ENCODE measurements at regions not wholly inside any gene's neighbourhood (a gene's known extent, or its start where the extent isn't known, plus 50 kb on each side); places are given as distances from the start of the nearest gene placed in this dataset.
"Not testable (repeated sequence)": the region's sequence is repeated elsewhere in the genome, so short reads cannot be mapped to it uniquely, and the experiment has no call there.

DNA sequence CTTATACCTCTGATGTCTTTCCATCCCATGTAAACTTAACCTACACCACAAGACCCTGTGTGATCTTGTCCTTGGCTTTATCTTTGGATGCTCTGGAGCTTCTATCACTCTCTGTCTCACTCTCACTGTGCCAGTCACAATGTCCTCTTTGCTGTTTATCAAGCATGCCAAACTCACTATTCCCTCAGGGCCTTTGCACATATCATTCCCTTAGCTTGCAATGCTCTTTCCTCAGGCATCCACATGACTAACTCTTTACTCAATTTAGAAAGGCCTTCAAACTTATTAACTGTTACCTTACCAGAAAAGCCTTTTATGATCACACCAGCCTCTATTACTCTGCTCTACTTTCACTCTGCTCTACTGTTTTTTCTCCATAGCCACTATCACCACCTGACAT, 354.1 kb downstream of the RFC3 start:
- no peak overlapping the region for H3K4me3 Mint-ChIP-seq
- CTCF ChIA-PET: no interaction called here
- POLR2A ChIA-PET: no interaction called here

DNA sequence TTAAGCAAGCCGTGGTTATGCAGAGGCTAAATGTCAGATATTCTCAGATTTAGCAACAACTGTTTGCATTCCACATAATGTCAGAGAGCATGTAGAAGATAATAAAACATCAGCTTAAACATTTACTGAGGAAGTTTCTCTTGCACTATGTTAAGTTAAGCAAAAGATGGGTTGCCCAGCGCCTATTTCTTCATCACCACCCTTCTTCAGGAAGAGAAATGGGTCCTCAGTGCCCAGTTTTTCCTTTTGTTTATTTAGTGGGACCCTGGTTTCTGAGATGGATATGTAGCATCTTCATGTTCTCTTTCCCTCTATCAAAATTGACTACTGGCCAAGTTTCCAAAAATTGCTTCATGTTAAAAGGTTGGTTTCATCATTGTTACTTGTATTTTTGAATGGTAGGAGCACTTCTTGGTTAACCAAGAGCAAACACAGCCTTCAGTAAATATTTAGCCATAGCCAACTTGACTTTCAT, 356.8 kb downstream of the RFC3 start:
- H3K4me3 Mint-ChIP-seq: no peak overlapping the region

More for the DNA sequence above, 354.1 kb downstream of the RFC3 start:
- H3K9me3 ChIP-seq (ENCODE audit: low read length): no peaks in the 10 kb centered on the region
- Mint-ChIP-seq H3K27me3 (no peaks in the 10 kb centered on the region), H3K36me3 (no peaks in the 10 kb centered on the region), H3K27ac (peak overlapping the region in 1 of 8 donors; percentile 21), H3K4me1 (no peaks in the 10 kb centered on the region), H3K9me3 (peaks cover 0 to 2% (median 0%) of the 10 kb centered on the region in 5 donors)
- H3K4me1 ChIP-seq (ENCODE audit: insufficient read depth, low read length): no peaks in the 10 kb centered on the region
- no peak overlapping the region for H3K27ac ChIP-seq (ENCODE audit: low read depth, low read length)
- DNase-seq: no peak
- no peaks in the 10 kb centered on the region for H3K27me3 ChIP-seq (ENCODE audit: insufficient read depth, low read length, poor library complexity, severe bottlenecking)
- no peak overlapping the region for H3K4me3 ChIP-seq (ENCODE audit: low read length)
- no peaks in the 10 kb centered on the region for H3K36me3 ChIP-seq (ENCODE audit: insufficient read depth, low read length)

DNA sequence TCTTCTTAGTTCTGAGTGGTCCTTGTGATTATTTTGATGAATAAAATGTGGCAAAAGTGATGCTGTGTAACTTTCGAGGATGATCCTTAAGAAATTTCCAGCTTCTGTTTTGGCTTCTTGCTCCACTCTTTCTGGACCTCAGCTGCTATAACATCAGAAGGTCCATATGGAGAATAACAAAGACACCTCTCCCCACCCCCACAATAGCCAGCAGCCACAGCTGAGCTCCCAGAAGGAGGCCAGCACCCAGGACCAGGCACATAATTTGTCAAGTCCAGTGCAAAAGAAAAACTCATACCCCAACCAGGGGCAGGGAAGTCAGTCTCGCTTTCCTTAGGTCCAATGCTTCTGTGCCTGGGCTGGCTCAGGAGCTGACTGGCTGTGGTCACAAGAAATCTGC, 357.6 kb downstream of the RFC3 start:
- CTCF ChIA-PET: no interaction called here
- no peaks in the 10 kb centered on the region for H3K27me3 ChIP-seq (ENCODE audit: insufficient read depth, low read length, poor library complexity, severe bottlenecking)
- Mint-ChIP-seq H3K9me3 (peaks cover 0 to 2% (median 0%) of the 10 kb centered on the region in 5 donors), H3K4me1 (no peaks in the 10 kb centered on the region), H3K27ac (no peak overlapping the region), H3K36me3 (no peaks in the 10 kb centered on the region), H3K4me3 (no peak overlapping the region), H3K27me3 (no peaks in the 10 kb centered on the region)
- H3K4me1 ChIP-seq (ENCODE audit: insufficient read depth, low read length): no peaks in the 10 kb centered on the region
- no peak overlapping the region for H3K4me3 ChIP-seq (ENCODE audit: low read length)
- no peaks in the 10 kb centered on the region for H3K36me3 ChIP-seq (ENCODE audit: insufficient read depth, low read length)
- H3K27ac ChIP-seq (ENCODE audit: low read depth, low read length): no peak overlapping the region
- H3K9me3 ChIP-seq (ENCODE audit: low read length): no peaks in the 10 kb centered on the region
- POLR2A ChIA-PET: no interaction called here
- DNase-seq: no peak

More for the DNA sequence above, 356.8 kb downstream of the RFC3 start:
- H3K27ac Mint-ChIP-seq: no peak overlapping the region
- Histone ChIP-seq H3K27ac (ENCODE audit: low read depth, low read length) (no peak overlapping the region), H3K27me3 (ENCODE audit: insufficient read depth, low read length, poor library complexity, severe bottlenecking) (no peaks in the 10 kb centered on the region), H3K4me1 (ENCODE audit: insufficient read depth, low read length) (no peaks in the 10 kb centered on the region), H3K4me3 (ENCODE audit: low read length) (no peak overlapping the region), H3K9me3 (ENCODE audit: low read length) (no peaks in the 10 kb centered on the region), H3K36me3 (ENCODE audit: insufficient read depth, low read length) (no peaks in the 10 kb centered on the region)
- H3K4me1 Mint-ChIP-seq: no peaks in the 10 kb centered on the region
- H3K27me3 Mint-ChIP-seq: no peaks in the 10 kb centered on the region
- peaks cover 0 to 2% (median 0%) of the 10 kb centered on the region in 5 donors for H3K9me3 Mint-ChIP-seq
- ChIA-PET CTCF (no interaction called here), POLR2A (no interaction called here)
- H3K36me3 Mint-ChIP-seq: no peaks in the 10 kb centered on the region
- no peak for DNase-seq

DNA sequence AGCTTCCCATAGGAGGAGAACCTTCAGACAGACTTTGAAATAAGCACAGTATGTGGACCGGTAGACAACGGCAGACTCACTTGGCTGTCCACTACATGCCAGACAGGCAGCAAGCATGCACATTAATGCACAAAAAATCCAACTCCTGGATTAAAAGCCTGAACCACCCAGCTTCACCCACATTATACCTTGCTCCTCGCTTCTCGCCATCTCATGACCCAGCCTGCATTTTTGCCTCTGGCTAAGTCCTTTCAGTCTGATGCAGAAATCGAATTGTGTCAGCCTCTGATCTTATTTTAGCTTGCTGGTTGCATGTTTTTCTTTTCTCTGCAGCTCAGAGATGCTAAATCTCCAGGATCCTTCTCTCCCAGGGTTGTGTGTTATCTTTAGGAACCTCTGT, 358.7 kb downstream of the RFC3 start:
- Mint-ChIP-seq H3K36me3 (no peaks in the 10 kb centered on the region), H3K4me1 (no peaks in the 10 kb centered on the region), H3K27me3 (no peaks in the 10 kb centered on the region), H3K4me3 (no peak overlapping the region), H3K27ac (no peak overlapping the region), H3K9me3 (peaks cover 0 to 2% (median 0%) of the 10 kb centered on the region in 5 donors)
- DNase-seq: no peak
- Histone ChIP-seq H3K4me1 (ENCODE audit: insufficient read depth, low read length) (no peaks in the 10 kb centered on the region), H3K9me3 (ENCODE audit: low read length) (no peaks in the 10 kb centered on the region), H3K27ac (ENCODE audit: low read depth, low read length) (no peak overlapping the region), H3K36me3 (ENCODE audit: insufficient read depth, low read length) (no peaks in the 10 kb centered on the region), H3K27me3 (ENCODE audit: insufficient read depth, low read length, poor library complexity, severe bottlenecking) (no peaks in the 10 kb centered on the region), H3K4me3 (ENCODE audit: low read length) (no peak overlapping the region)
- ChIA-PET POLR2A (no interaction called here), CTCF (no interaction called here)

DNA sequence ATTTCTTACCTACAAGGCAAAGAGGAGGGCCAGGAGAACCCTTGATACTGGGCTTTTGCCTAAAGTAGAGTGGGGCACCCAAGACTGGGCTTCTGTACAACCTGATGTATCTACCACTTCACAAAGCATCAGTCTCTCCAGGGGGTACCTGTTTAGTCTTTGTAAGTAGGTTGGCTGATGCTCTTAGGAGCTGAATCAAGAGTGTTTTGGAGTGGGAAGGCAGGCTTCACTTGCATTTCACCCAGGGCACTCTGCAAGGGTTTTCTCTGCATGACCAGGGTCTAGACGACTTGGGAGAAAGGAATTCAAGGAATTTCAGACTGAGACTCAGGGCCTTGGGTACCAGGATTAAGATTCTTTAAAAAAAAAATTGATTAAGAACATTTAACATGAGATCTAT, 361.5 kb downstream of the RFC3 start:
- Histone ChIP-seq H3K4me1 (ENCODE audit: insufficient read depth, low read length) (no peaks in the 10 kb centered on the region), H3K4me3 (ENCODE audit: low read length) (no peak overlapping the region), H3K36me3 (ENCODE audit: insufficient read depth, low read length) (no peaks in the 10 kb centered on the region), H3K27ac (ENCODE audit: low read depth, low read length) (no peak overlapping the region), H3K9me3 (ENCODE audit: low read length) (no peaks in the 10 kb centered on the region), H3K27me3 (ENCODE audit: insufficient read depth, low read length, poor library complexity, severe bottlenecking) (no peaks in the 10 kb centered on the region)
- no peak overlapping the region for H3K4me3 Mint-ChIP-seq
- no peak for DNase-seq
- no peaks in the 10 kb centered on the region for H3K4me1 Mint-ChIP-seq
- no peaks in the 10 kb centered on the region for H3K27me3 Mint-ChIP-seq
- H3K27ac Mint-ChIP-seq: no peak overlapping the region
- H3K36me3 Mint-ChIP-seq: no peaks in the 10 kb centered on the region
- CTCF ChIA-PET: no interaction called here
- H3K9me3 Mint-ChIP-seq: peaks cover 0 to 3% (median 0%) of the 10 kb centered on the region in 5 donors
- POLR2A ChIA-PET: no interaction called here

DNA sequence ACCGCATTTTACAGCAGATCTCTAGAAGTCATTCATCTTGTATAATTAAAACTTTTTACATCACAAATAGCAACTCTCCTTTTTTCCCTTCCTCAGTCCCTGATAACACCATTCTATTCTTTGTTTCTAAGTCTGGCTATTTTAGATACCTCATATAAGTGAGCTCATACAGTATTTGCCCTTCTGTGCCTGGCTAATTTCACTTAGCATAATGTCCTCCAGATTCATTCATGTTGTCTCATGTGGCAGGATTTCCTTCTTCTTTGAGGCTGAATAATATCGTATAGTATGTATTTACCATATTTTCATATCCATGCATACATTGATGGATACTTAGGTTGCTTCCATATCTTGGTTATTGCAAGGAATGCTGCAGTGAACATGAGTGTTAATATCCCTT, 362.0 kb downstream of the RFC3 start:
- no peaks in the 10 kb centered on the region for H3K27me3 Mint-ChIP-seq
- no peaks in the 10 kb centered on the region for H3K4me1 ChIP-seq (ENCODE audit: insufficient read depth, low read length)
- no peak overlapping the region for H3K4me3 Mint-ChIP-seq
- H3K4me1 Mint-ChIP-seq: no peaks in the 10 kb centered on the region
- no peaks in the 10 kb centered on the region for H3K27me3 ChIP-seq (ENCODE audit: insufficient read depth, low read length, poor library complexity, severe bottlenecking)
- H3K27ac ChIP-seq (ENCODE audit: low read depth, low read length): no peak overlapping the region
- peaks cover 0 to 3% (median 0%) of the 10 kb centered on the region in 5 donors for H3K9me3 Mint-ChIP-seq
- POLR2A ChIA-PET: no interaction called here
- no peaks in the 10 kb centered on the region for H3K36me3 ChIP-seq (ENCODE audit: insufficient read depth, low read length)
- H3K36me3 Mint-ChIP-seq: no peaks in the 10 kb centered on the region
- H3K9me3 ChIP-seq (ENCODE audit: low read length): no peaks in the 10 kb centered on the region
- DNase-seq: no peak
- no peak overlapping the region for H3K4me3 ChIP-seq (ENCODE audit: low read length)
- H3K27ac Mint-ChIP-seq: no peak overlapping the region
- CTCF ChIA-PET: no interaction called here

DNA sequence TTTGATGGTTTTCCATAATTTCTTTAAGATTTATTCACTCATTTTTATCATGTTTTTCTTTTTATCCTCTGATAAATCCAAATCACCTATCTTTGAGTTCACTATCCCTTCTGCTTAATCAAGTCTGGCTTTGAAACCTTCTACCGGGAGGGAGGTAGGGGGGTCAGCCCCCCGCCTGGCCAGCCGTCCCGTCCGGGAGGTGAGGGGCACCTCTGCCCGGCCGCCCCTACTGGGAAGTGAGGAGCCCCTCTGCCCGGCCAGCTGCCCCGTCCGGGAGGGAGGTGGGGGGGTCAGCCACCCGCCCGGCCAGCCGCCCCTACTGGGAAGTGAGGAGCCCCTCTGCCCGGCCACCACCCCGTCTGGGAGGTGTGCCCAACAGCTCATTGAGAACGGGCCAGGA, 363.3 kb downstream of the RFC3 start:
- H3K4me1 Mint-ChIP-seq; H3K36me3 ChIP-seq (ENCODE audit: insufficient read depth, low read length); H3K27me3 Mint-ChIP-seq; POLR2A ChIA-PET; CTCF ChIA-PET; H3K27ac Mint-ChIP-seq; H3K4me3 Mint-ChIP-seq; H3K4me1 ChIP-seq (ENCODE audit: insufficient read depth, low read length); H3K9me3 Mint-ChIP-seq; H3K4me3 ChIP-seq (ENCODE audit: low read length); H3K9me3 ChIP-seq (ENCODE audit: low read length); H3K27me3 ChIP-seq (ENCODE audit: insufficient read depth, low read length, poor library complexity, severe bottlenecking); H3K27ac ChIP-seq (ENCODE audit: low read depth, low read length); H3K36me3 Mint-ChIP-seq; DNase-seq: not testable (repeated sequence)

DNA sequence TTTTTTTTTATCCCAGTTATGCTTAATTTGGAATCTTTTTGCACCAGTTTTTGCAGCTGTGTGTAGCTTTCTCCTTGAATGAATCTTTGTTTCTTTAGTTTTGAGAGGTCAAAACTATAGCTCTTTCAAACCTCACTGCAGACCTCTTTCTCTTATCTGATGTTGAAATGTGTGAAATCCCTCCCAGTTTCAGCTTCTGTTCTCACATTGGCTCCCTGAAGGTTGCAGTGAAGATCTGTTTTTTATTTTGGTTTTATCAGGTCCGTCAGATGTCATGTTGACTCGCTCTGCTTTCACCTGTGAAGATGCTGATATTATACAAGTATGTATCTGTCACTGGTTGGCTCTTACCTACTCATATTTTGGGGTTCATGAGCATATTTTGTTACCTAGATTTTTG, 372.0 kb downstream of the RFC3 start:
- H3K27ac ChIP-seq (ENCODE audit: low read depth, low read length): no peak overlapping the region
- H3K27me3 ChIP-seq (ENCODE audit: insufficient read depth, low read length, poor library complexity, severe bottlenecking): no peaks in the 10 kb centered on the region
- Mint-ChIP-seq H3K27ac (no peak overlapping the region), H3K9me3 (peaks cover 0 to 15% (median 13%) of the 10 kb centered on the region in 5 donors), H3K4me1 (no peaks in the 10 kb centered on the region), H3K27me3 (peaks cover 0 to 2% of the 10 kb centered on the region in 2 donors), H3K36me3 (no peaks in the 10 kb centered on the region), H3K4me3 (no peak overlapping the region)
- no peak for DNase-seq
- H3K9me3 ChIP-seq (ENCODE audit: low read length): no peaks in the 10 kb centered on the region
- H3K36me3 ChIP-seq (ENCODE audit: insufficient read depth, low read length): no peaks in the 10 kb centered on the region
- ChIA-PET POLR2A (no interaction called here), CTCF (no interaction called here)
- no peaks in the 10 kb centered on the region for H3K4me1 ChIP-seq (ENCODE audit: insufficient read depth, low read length)
- no peak overlapping the region for H3K4me3 ChIP-seq (ENCODE audit: low read length)

All from CD8-positive, alpha-beta memory T cell (primary cell).